ENCODE measurements at regions not wholly inside any gene's neighbourhood (a gene's known extent, or its start where the extent isn't known, plus 50 kb on each side); places are given as distances from the start of the nearest gene placed in this dataset.
"Not testable (repeated sequence)": the region's sequence is repeated elsewhere in the genome, so short reads cannot be mapped to it uniquely, and the experiment has no call there.

DNA sequence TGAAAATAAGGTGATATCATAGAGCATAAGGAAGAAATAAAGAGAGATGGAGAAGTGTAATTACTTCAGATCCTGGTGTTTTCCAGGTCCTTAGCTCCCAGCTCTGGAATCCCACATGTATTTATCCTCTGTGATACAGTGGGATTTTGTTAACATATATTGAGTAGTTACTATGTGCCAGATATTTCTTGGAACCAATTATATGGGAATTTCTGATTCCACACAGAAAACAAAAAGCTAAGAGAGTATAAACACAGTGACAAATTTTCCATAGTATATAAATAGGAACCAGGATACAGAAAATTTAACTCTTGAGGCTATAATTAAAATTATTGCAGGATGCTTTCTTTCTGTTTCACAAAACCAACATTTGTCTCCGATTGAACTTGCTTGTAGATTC lies 1067.5 kb downstream of the PCDH7 start:
- Histone ChIP-seq H3K9me3 (replicated peaks in 1 of 3) (no peaks in the 10 kb centered on the region), H3K27ac (no peak overlapping the region), H3K36me3 (replicated peaks in 1 of 2) (no peaks in the 10 kb centered on the region), H3K27me3 (no peaks in the 10 kb centered on the region), H3K4me1 (replicated peaks in 1 of 2) (no peaks in the 10 kb centered on the region), H3K4me3 (no peak overlapping the region)
- WGBS, 4 donors, result 62 to 77% (median 68%) methylated on average over 1 of the region's 1 CpG
- DNase-seq, result no peak
- TF ChIP-seq POLR2A (IDR thresholded peaks at IDR 0.05), result no peak
- TF ChIP-seq CTCF (IDR thresholded peaks at IDR 0.05), result no peak
- intact Hi-C loops (cut with DNase I), result no loop called here

GRCh38 chr4:31788676-31789075 lies 1068.5 kb downstream of the PCDH7 start:
- Histone ChIP-seq H3K36me3 (replicated peaks in 1 of 2) (no peaks in the 10 kb centered on the region), H3K9me3 (replicated peaks in 1 of 3) (no peaks in the 10 kb centered on the region), H3K4me3 (no peak overlapping the region), H3K27me3 (no peaks in the 10 kb centered on the region), H3K27ac (no peak overlapping the region), H3K4me1 (replicated peaks in 1 of 2) (no peaks in the 10 kb centered on the region)
- 45 to 64% (median 55%) methylated on average over 2 of the region's 2 CpGs for WGBS, 4 donors
- no peak for TF ChIP-seq POLR2A (IDR thresholded peaks at IDR 0.05)
- no peak for TF ChIP-seq CTCF (IDR thresholded peaks at IDR 0.05)
- DNase-seq, result no peak
- intact Hi-C loops (cut with DNase I), result no loop called here

- no peaks in the 10 kb centered on the region for H3K27me3 ChIP-seq
- H3K36me3 ChIP-seq (replicated peaks in 1 of 2), result no peaks in the 10 kb centered on the region
- H3K4me3 ChIP-seq, result no peak overlapping the region
- intact Hi-C loops (cut with DNase I), result no loop called here
- TF ChIP-seq CTCF (IDR thresholded peaks at IDR 0.05), result no peak
- TF ChIP-seq POLR2A (IDR thresholded peaks at IDR 0.05), result no peak
- H3K4me1 ChIP-seq (replicated peaks in 1 of 2), result no peaks in the 10 kb centered on the region
- DNase-seq, result no peak
- WGBS, 4 donors, result 64 to 86% (median 70%) methylated on average over 1 of the region's 1 CpG
- H3K27ac ChIP-seq, result no peak overlapping the region
- no peaks in the 10 kb centered on the region for H3K9me3 ChIP-seq (replicated peaks in 1 of 3)
These were observed 1071.5 kb downstream of the PCDH7 start for GRCh38 chr4:31791666-31792065.

GRCh38 chr4:31793907-31794306 lies 1073.7 kb downstream of the PCDH7 start:
- Histone ChIP-seq H3K27me3 (no peaks in the 10 kb centered on the region), H3K36me3 (replicated peaks in 1 of 2) (no peaks in the 10 kb centered on the region), H3K4me3 (no peak overlapping the region), H3K9me3 (replicated peaks in 1 of 3) (no peaks in the 10 kb centered on the region), H3K27ac (no peak overlapping the region), H3K4me1 (replicated peaks in 1 of 2) (no peaks in the 10 kb centered on the region)
- intact Hi-C loops (cut with DNase I), result no loop called here
- DNase-seq, result no peak
- TF ChIP-seq CTCF (IDR thresholded peaks at IDR 0.05) (no peak), POLR2A (IDR thresholded peaks at IDR 0.05) (no peak)
- 62 to 72% (median 66%) methylated on average over 4 of the region's 4 CpGs for WGBS, 4 donors

DNA sequence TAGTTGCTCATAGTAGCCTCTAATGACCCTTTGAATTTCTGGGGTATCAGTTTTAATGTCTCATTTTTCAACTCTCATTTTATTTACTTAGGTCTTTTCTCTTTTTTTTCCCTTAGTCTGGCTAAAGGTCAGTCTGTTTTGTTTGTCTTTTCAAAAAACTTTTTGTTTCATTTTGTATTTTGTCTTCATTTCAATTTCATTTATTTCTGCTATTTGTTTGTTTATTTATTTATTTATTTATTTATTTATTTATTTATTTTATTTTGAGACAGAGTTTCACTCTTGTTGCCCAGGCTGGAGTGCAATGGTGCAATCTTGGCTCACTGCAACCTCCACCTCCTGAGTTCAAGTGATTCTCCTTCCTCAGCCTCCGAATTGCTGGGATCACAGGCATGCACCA lies 1076.9 kb downstream of the PCDH7 start:
- intact Hi-C loops (cut with DNase I); H3K27ac ChIP-seq; H3K36me3 ChIP-seq (replicated peaks in 1 of 2); H3K9me3 ChIP-seq (replicated peaks in 1 of 3); H3K4me1 ChIP-seq (replicated peaks in 1 of 2); H3K4me3 ChIP-seq; H3K27me3 ChIP-seq; DNase-seq: not testable (repeated sequence)
- 82 to 100% (median 90%) methylated on average over 1 of the region's 1 CpG for WGBS, 4 donors

All from adrenal gland (tissue), 9 donors.